K562 (cell line): ENCODE measurements at regions not wholly inside any gene's neighbourhood (a gene's known extent, or its start where the extent isn't known, plus 50 kb on each side); places are given as distances from the start of the nearest gene placed in this dataset.

Experiments used
- ATAC-seq: fragments of 200-7000 bp; cut with Tn5 transposase; 3 replicates; pipeline ENCODE4 v1.9.1; 2020; ENCODE audit warnings: moderate library complexity
- BruUV-seq: library from RNA; stranded (reverse); fragments of 400-500 nt; replicated peaks from 2 replicates; lab custom pipeline; 2021; lab: Mats Ljungman, UMichigan
- CTCF ChIA-PET: fragments of 300-600 bp; formaldehyde crosslinking; extraction: SDS; loops from one replicate; lab custom pipeline; 2021; ENCODE audit warnings: low intra/inter-chr PET ratio; lab: Yijun Ruan, JAX
- POLR2A ChIA-PET: fragments of 300-600, 350-650 bp; sonication (Branson Sonifier 250); formaldehyde crosslinking; extraction: SDS; loops from one replicate; lab custom pipeline; 2021; ENCODE audit warnings: antibody characterized with exemption, inconsistent platforms; lab: Yijun Ruan, JAX
- DNase-seq, 4 experiments: peaks; one replicate each; pipeline versions ENCODE4 v3.0.0 to v3.0.0-alpha.2; 2011 to 2018; ENCODE audit warnings: low spot score in 3 of 4, mixed read lengths in 3 of 4; ENCODE audit errors: extremely low read depth in 1 of 4
- FAIRE-seq: peaks from 2 replicates; lab custom pipeline; 2011; peaks lifted over from hg19 to GRCh38; lab: Jason Lieb, UNC
- H2AFZ ChIP-seq: 2 replicates; pipeline ENCODE4 v1.6.0; 2011; ENCODE audit warnings: low read depth, low read length, control low read depth, inconsistent platforms
- H3K27ac ChIP-seq: fragments of 200-600 bp; 3 replicates; pipeline ENCODE4 v1.8.0; 2011; ENCODE audit warnings: low read depth, mild to moderate bottlenecking, control low read depth, inconsistent platforms, low read length, moderate library complexity, mixed read lengths; ENCODE audit errors: extremely low read depth
- H3K27me3 ChIP-seq, 2 experiments: fragments of 300-600 bp in 1 of 2; 2 replicates in 1 of 2; 3 replicates in 1 of 2; pipeline versions ENCODE4 v1.6.0 to v1.8.0; 2011; ENCODE audit warnings: inconsistent platforms in 2 of 2, low read length in 2 of 2, mild to moderate bottlenecking in 1 of 2, mixed read lengths in 1 of 2, moderate library complexity in 1 of 2; ENCODE audit not compliant: control insufficient read depth in 2 of 2, insufficient read depth in 2 of 2
- H3K36me3 ChIP-seq: fragments of 300-600 bp; 3 replicates; pipeline ENCODE4 v1.8.0; 2011; ENCODE audit warnings: mild to moderate bottlenecking, low read length, inconsistent platforms; ENCODE audit not compliant: control insufficient read depth, insufficient read depth
- H3K4me1 ChIP-seq, 2 experiments: fragments of 200-600 bp in 1 of 2; replicated peaks in 1 of 2; 2 replicates in 1 of 2; 3 replicates in 1 of 2; pipeline versions ENCODE4 v1.5.1 to v1.8.0; 2011; ENCODE audit warnings: inconsistent platforms in 2 of 2, low read length in 2 of 2, mild to moderate bottlenecking in 1 of 2, mixed read lengths in 1 of 2, moderate library complexity in 1 of 2; ENCODE audit not compliant: control insufficient read depth in 2 of 2, insufficient read depth in 2 of 2
- H3K4me2 ChIP-seq: 2 replicates; pipeline ENCODE4 v1.6.1; 2011; ENCODE audit warnings: low read length, control low read depth, inconsistent platforms, mixed read lengths; ENCODE audit not compliant: insufficient read depth
- H3K4me3 ChIP-seq: fragments of 200-600 bp; sonication (generic), shearing (Covaris generic); 2 replicates; pipeline ENCODE4 v1.5.1; 2016; ENCODE audit warnings: control low read depth, inconsistent platforms
- H3K79me2 ChIP-seq: fragments of 200-600 bp; 3 replicates; pipeline ENCODE4 v1.8.0; 2011; ENCODE audit warnings: low read length, inconsistent platforms; ENCODE audit not compliant: control insufficient read depth, insufficient read depth
- H3K9ac ChIP-seq, 2 experiments: 2 replicates each; pipeline versions ENCODE4 v1.6.0 to v1.6.1; 2011; ENCODE audit warnings: low read depth in 2 of 2, low read length in 2 of 2, control low read depth in 1 of 2, inconsistent platforms in 1 of 2, mild to moderate bottlenecking in 1 of 2, mixed read lengths in 1 of 2; ENCODE audit not compliant: insufficient read depth in 1 of 2
- H3K9me1 ChIP-seq: one replicate; pipeline ENCODE4 v1.6.0; 2011; ENCODE audit warnings: inconsistent platforms, mild to moderate bottlenecking, low read length, moderate library complexity; ENCODE audit not compliant: control insufficient read depth, insufficient read depth
- H3K9me3 ChIP-seq: replicated peaks from 2 replicates; pipeline ENCODE4 v1.5.1; 2011; ENCODE audit warnings: low read depth, low read length, inconsistent platforms; ENCODE audit not compliant: control insufficient read depth, insufficient read depth
- H4K20me1 ChIP-seq: replicated peaks from 2 replicates; pipeline ENCODE4 v1.6.1; 2011; ENCODE audit warnings: low read length, inconsistent platforms, mixed read lengths; ENCODE audit not compliant: control insufficient read depth, insufficient read depth
- ATF6 ChIP-seq: sonication (generic); formaldehyde crosslinking; IDR thresholded peaks from 2 replicates; pipeline ENCODE4 v1.4.0; 2020; ENCODE audit warnings: mild to moderate bottlenecking, missing genetic modification reagents
- DMBX1 ChIP-seq: fragments of 250-450 bp; sonication (Bioruptor Pico); IDR thresholded peaks from 2 replicates; pipeline ENCODE4 v1.8.0; 2022; ENCODE audit warnings: inconsistent platforms, mild to moderate bottlenecking, moderate library complexity, borderline replicate concordance
- GATAD2B ChIP-seq: fragments of 450-650 bp; IDR thresholded peaks from 2 replicates; pipeline ENCODE4 v1.6.1; 2017; ENCODE audit warnings: mild to moderate bottlenecking, borderline replicate concordance
- HBP1 ChIP-seq: fragments of 450-650 bp; formaldehyde crosslinking; IDR thresholded peaks from 2 replicates; pipeline ENCODE4 v1.4.0; 2022; ENCODE audit warnings: missing genetic modification characterization
- HLTF ChIP-seq: fragments of 450-650 bp; IDR thresholded peaks from 2 replicates; pipeline ENCODE4 v1.6.1; 2016
- MECOM ChIP-seq: fragments of 250-450 bp; sonication (Bioruptor Pico); IDR thresholded peaks from 2 replicates; pipeline ENCODE4 v1.8.0; 2022; ENCODE audit warnings: inconsistent platforms
- POLR2AphosphoS5 ChIP-seq: IDR thresholded peaks from 2 replicates; pipeline ENCODE4 v1.6.1; 2011; ENCODE audit warnings: mild to moderate bottlenecking, low read depth, low read length, moderate library complexity; ENCODE audit not compliant: control insufficient read depth, insufficient read depth
- PTRF ChIP-seq: fragments of 450-650 bp; IDR thresholded peaks from 2 replicates; pipeline ENCODE4 v1.6.1; 2016; ENCODE audit warnings: mild to moderate bottlenecking, missing genetic modification characterization, missing compliant biosample characterization
- ZNF282 ChIP-seq: sonication (generic); formaldehyde crosslinking; IDR thresholded peaks from 2 replicates; pipeline ENCODE4 v1.8.1; 2023; ENCODE audit warnings: missing genetic modification reagents
- ZNF449 ChIP-seq: fragments of 250-450 bp; sonication (Bioruptor Pico); IDR thresholded peaks from 2 replicates; pipeline ENCODE4 v1.8.0; 2022; ENCODE audit warnings: moderate library complexity, mild to moderate bottlenecking, inconsistent platforms
- WGBS: fragments of 100-300 bp; shearing (Covaris generic); methylation state at CpG from one replicate; pipeline ENCODE4 v1.1.6; 2016; ENCODE audit warnings: low coverage, mixed read lengths; ENCODE audit not compliant: insufficient coverage; ENCODE audit errors: missing lambda C conversion rate; 5-methylcytosine and 5-hydroxymethylcytosine counted together
- in situ Hi-C: fragments of 300-500 bp; cut with MboI; formaldehyde crosslinking; loops from 4 replicates; pipeline ENCODE4 v1.15.0; 2018; ENCODE audit warnings: inconsistent platforms, mixed read lengths
- intact Hi-C: fragments of 100-400 bp; cut with micrococcal nuclease; formaldehyde crosslinking; loops from 2 replicates; pipeline ENCODE4 v1.14.2; 2022
- TF ChIP-seq, protein P1 (sequence below): sonication (generic); formaldehyde crosslinking; IDR thresholded peaks from 2 replicates; pipeline ENCODE4 v1.8.0; 2022; ENCODE audit warnings: missing genetic modification reagents, mild to moderate bottlenecking, borderline replicate concordance
- TF ChIP-seq, protein P2 (sequence below): sonication (generic); formaldehyde crosslinking; IDR thresholded peaks from 2 replicates; pipeline ENCODE4 v1.8.0; 2022; ENCODE audit warnings: mild to moderate bottlenecking, missing genetic modification reagents, borderline replicate concordance

GRCh38 chr2:116153729-116154128, 1660.8 kb upstream of the DDX18 start:
- H3K27me3 ChIP-seq, result no peaks in the 10 kb centered on the region
- H3K4me3 ChIP-seq, result no peak overlapping the region
- no peaks in the 10 kb centered on the region for H3K79me2 ChIP-seq
- ATAC-seq, result no peak
- FAIRE-seq, result no peak
- 0% methylated on average over 3 of the region's 3 CpGs for WGBS
- in situ Hi-C loops (no loop called here), intact Hi-C loops (no loop called here)
- ChIA-PET CTCF (no interaction called here), POLR2A (no interaction called here)
- no peaks in the 10 kb centered on the region for H3K9me1 ChIP-seq
- no peak overlapping the region for H3K27ac ChIP-seq
- BruUV-seq, result no TSS peak
- H3K4me2 ChIP-seq, result no peak overlapping the region
- no peaks in the 10 kb centered on the region for H4K20me1 ChIP-seq
- no peak for DNase-seq
- no peak overlapping the region for H2AFZ ChIP-seq
- peaks cover 3% of the 10 kb centered on the region; the same call in 1 of the 2 replicates for H3K9me3 ChIP-seq
- H3K36me3 ChIP-seq, result no peaks in the 10 kb centered on the region
- H3K9ac ChIP-seq, result no peak overlapping the region
- no peaks in the 10 kb centered on the region for H3K4me1 ChIP-seq
- TF ChIP-seq MECOM (CRISPR knock-in tag), result no peak
- TF ChIP-seq, protein P1, sequence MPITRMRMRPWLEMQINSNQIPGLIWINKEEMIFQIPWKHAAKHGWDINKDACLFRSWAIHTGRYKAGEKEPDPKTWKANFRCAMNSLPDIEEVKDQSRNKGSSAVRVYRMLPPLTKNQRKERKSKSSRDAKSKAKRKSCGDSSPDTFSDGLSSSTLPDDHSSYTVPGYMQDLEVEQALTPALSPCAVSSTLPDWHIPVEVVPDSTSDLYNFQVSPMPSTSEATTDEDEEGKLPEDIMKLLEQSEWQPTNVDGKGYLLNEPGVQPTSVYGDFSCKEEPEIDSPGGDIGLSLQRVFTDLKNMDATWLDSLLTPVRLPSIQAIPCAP (CRISPR knock-in tag), result no peak
- TF ChIP-seq GATAD2B, result no peak
- TF ChIP-seq HBP1, result no peak
- no peak for TF ChIP-seq DMBX1 (CRISPR knock-in tag)
- TF ChIP-seq ATF6 (CRISPR knock-in tag), result no peak
- no peak for TF ChIP-seq ZNF449 (CRISPR knock-in tag)
- TF ChIP-seq, protein P2, sequence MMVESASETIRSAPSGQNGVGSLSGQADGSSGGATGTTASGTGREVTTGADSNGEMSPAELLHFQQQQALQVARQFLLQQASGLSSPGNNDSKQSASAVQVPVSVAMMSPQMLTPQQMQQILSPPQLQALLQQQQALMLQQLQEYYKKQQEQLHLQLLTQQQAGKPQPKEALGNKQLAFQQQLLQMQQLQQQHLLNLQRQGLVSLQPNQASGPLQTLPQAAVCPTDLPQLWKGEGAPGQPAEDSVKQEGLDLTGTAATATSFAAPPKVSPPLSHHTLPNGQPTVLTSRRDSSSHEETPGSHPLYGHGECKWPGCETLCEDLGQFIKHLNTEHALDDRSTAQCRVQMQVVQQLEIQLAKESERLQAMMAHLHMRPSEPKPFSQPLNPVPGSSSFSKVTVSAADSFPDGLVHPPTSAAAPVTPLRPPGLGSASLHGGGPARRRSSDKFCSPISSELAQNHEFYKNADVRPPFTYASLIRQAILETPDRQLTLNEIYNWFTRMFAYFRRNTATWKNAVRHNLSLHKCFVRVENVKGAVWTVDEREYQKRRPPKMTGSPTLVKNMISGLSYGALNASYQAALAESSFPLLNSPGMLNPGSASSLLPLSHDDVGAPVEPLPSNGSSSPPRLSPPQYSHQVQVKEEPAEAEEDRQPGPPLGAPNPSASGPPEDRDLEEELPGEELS (CRISPR knock-in tag), result no peak
- no peak for TF ChIP-seq PTRF (tag)
- TF ChIP-seq ZNF282 (CRISPR knock-in tag), result no peak
- no peak for TF ChIP-seq POLR2AphosphoS5
- TF ChIP-seq HLTF, result no peak
